ENCODE measurements at regions not wholly inside any gene's neighbourhood (a gene's known extent, or its start where the extent isn't known, plus 50 kb on each side); places are given as distances from the start of the nearest gene placed in this dataset.

- no peak for TF ChIP-seq GABPA (IDR thresholded peaks at IDR 0.05; ENCODE audit: low read depth)
- TF ChIP-seq REST (IDR thresholded peaks at IDR 0.05; ENCODE audit: insufficient replicate concordance, low read depth) = no peak
- no peak for TF ChIP-seq SPI1 (IDR thresholded peaks at IDR 0.05; ENCODE audit: borderline replicate concordance, low read depth)
- TF ChIP-seq POLR2AphosphoS5 (IDR thresholded peaks at IDR 0.05; ENCODE audit: low read depth) = no peak
- no peak for TF ChIP-seq CTCF (IDR thresholded peaks at IDR 0.05; ENCODE audit: insufficient read depth, low read length)
- DNase-seq (ENCODE audit: low read depth in 1 of 2, low spot score in 1 of 2) = no peak
- no peaks in the 10 kb centered on the region for H3K27me3 ChIP-seq (ENCODE audit: insufficient read depth, poor library complexity, severe bottlenecking)
- H3K27ac ChIP-seq (replicated peaks) = no peak overlapping the region
- H3K4me3 ChIP-seq (replicated peaks; ENCODE audit: insufficient read depth, low read length) = no peak overlapping the region
These were observed 498.4 kb upstream of the USP24 start for GRCh38 chr1:55713516-55713915.

- Histone ChIP-seq H3K27ac (replicated peaks) (no peak overlapping the region), H3K27me3 (ENCODE audit: insufficient read depth, poor library complexity, severe bottlenecking) (no peaks in the 10 kb centered on the region), H3K4me3 (replicated peaks; ENCODE audit: insufficient read depth, low read length) (no peak overlapping the region)
- DNase-seq (ENCODE audit: low read depth in 1 of 2, low spot score in 1 of 2) = no peak
- no peak for TF ChIP-seq GABPA (IDR thresholded peaks at IDR 0.05; ENCODE audit: low read depth)
- TF ChIP-seq POLR2AphosphoS5 (IDR thresholded peaks at IDR 0.05; ENCODE audit: low read depth) = no peak
- TF ChIP-seq CTCF (IDR thresholded peaks at IDR 0.05; ENCODE audit: insufficient read depth, low read length) = no peak
- TF ChIP-seq SPI1 (IDR thresholded peaks at IDR 0.05; ENCODE audit: borderline replicate concordance, low read depth) = no peak
- TF ChIP-seq REST (IDR thresholded peaks at IDR 0.05; ENCODE audit: insufficient replicate concordance, low read depth) = no peak
These were observed 497.0 kb upstream of the USP24 start for GRCh38 chr1:55712148-55712547.

- no peaks in the 10 kb centered on the region for H3K27me3 ChIP-seq (ENCODE audit: insufficient read depth, poor library complexity, severe bottlenecking)
- no peak for DNase-seq (ENCODE audit: low read depth in 1 of 2, low spot score in 1 of 2)
- TF ChIP-seq POLR2AphosphoS5 (IDR thresholded peaks at IDR 0.05; ENCODE audit: low read depth) (no peak), GABPA (IDR thresholded peaks at IDR 0.05; ENCODE audit: low read depth) (no peak), SPI1 (IDR thresholded peaks at IDR 0.05; ENCODE audit: borderline replicate concordance, low read depth) (no peak)
- H3K27ac ChIP-seq (replicated peaks) = no peak overlapping the region
- H3K4me3 ChIP-seq (replicated peaks; ENCODE audit: insufficient read depth, low read length) = no peak overlapping the region
These were observed 493.6 kb upstream of the USP24 start for GRCh38 chr1:55708781-55709180.

- no peak overlapping the region for H3K27ac ChIP-seq (replicated peaks)
- no peak for DNase-seq (ENCODE audit: low read depth in 1 of 2, low spot score in 1 of 2)
- no peak overlapping the region for H3K4me3 ChIP-seq (replicated peaks; ENCODE audit: insufficient read depth, low read length)
- no peaks in the 10 kb centered on the region for H3K27me3 ChIP-seq (ENCODE audit: insufficient read depth, poor library complexity, severe bottlenecking)
- no peak for TF ChIP-seq SPI1 (IDR thresholded peaks at IDR 0.05; ENCODE audit: borderline replicate concordance, low read depth)
- no peak for TF ChIP-seq POLR2AphosphoS5 (IDR thresholded peaks at IDR 0.05; ENCODE audit: low read depth)
- no peak for TF ChIP-seq REST (IDR thresholded peaks at IDR 0.05; ENCODE audit: insufficient replicate concordance, low read depth)
- TF ChIP-seq CTCF (IDR thresholded peaks at IDR 0.05; ENCODE audit: insufficient read depth, low read length) = no peak
- TF ChIP-seq GABPA (IDR thresholded peaks at IDR 0.05; ENCODE audit: low read depth) = no peak
These were observed 492.7 kb upstream of the USP24 start for GRCh38 chr1:55707846-55708245.
